ENCODE measurements at regions not wholly inside any gene's neighbourhood (a gene's known extent, or its start where the extent isn't known, plus 50 kb on each side); places are given as distances from the start of the nearest gene placed in this dataset.
A peak's percentile ranks its signal among the peaks of the same experiment; 100 is the strongest.

GRCh38 chrX:44082829-44083228 lies 109.6 kb upstream of the NDP start:
- Histone ChIP-seq H3K4me3 (ENCODE audit: insufficient read depth, low read depth, low read length) (no peak overlapping the region), H3K9ac (ENCODE audit: low read length) (no peak overlapping the region), H3K4me1 (ENCODE audit: insufficient read depth, low read length) (no peaks in the 10 kb centered on the region), H3K27me3 (ENCODE audit: insufficient read depth, low read length) (no peaks in the 10 kb centered on the region), H3K4me2 (ENCODE audit: low read length) (no peak overlapping the region), H3K36me3 (ENCODE audit: insufficient read depth, low read length) (no peaks in the 10 kb centered on the region), H3K79me2 (ENCODE audit: insufficient read depth, low read length) (no peaks in the 10 kb centered on the region), H3K9me3 (ENCODE audit: insufficient read depth, low read depth, low read length) (no peaks in the 10 kb centered on the region), H3K27ac (ENCODE audit: low read depth, low read length) (no peak overlapping the region), H2AFZ (ENCODE audit: low read depth, low read length) (no peak overlapping the region), H4K20me1 (ENCODE audit: insufficient read depth, low read length) (no peaks in the 10 kb centered on the region)
- H3K9me3 Mint-ChIP-seq (ENCODE audit: unreplicated experiment) = no peaks in the 10 kb centered on the region
- no peak for DNase-seq (ENCODE audit: low read depth)
- H3K4me1 Mint-ChIP-seq (ENCODE audit: low read depth, unreplicated experiment) = peaks cover 2% of the 10 kb centered on the region
- H3K36me3 Mint-ChIP-seq (ENCODE audit: low read depth, unreplicated experiment) = no peaks in the 10 kb centered on the region
- FAIRE-seq = peak; percentile 69
- H3K27me3 Mint-ChIP-seq (ENCODE audit: low read depth, unreplicated experiment) = no peaks in the 10 kb centered on the region
- no peak for TF ChIP-seq EZH2 (IDR thresholded peaks at IDR 0.05; ENCODE audit: insufficient read depth, low read length)
- TF ChIP-seq, protein P1, sequence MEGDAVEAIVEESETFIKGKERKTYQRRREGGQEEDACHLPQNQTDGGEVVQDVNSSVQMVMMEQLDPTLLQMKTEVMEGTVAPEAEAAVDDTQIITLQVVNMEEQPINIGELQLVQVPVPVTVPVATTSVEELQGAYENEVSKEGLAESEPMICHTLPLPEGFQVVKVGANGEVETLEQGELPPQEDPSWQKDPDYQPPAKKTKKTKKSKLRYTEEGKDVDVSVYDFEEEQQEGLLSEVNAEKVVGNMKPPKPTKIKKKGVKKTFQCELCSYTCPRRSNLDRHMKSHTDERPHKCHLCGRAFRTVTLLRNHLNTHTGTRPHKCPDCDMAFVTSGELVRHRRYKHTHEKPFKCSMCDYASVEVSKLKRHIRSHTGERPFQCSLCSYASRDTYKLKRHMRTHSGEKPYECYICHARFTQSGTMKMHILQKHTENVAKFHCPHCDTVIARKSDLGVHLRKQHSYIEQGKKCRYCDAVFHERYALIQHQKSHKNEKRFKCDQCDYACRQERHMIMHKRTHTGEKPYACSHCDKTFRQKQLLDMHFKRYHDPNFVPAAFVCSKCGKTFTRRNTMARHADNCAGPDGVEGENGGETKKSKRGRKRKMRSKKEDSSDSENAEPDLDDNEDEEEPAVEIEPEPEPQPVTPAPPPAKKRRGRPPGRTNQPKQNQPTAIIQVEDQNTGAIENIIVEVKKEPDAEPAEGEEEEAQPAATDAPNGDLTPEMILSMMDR (IDR thresholded peaks at IDR 0.05; ENCODE audit: insufficient read depth, low read depth, low read length) = no peak
- H3K27ac Mint-ChIP-seq (ENCODE audit: unreplicated experiment) = no peak overlapping the region
- no peak overlapping the region for H3K4me3 Mint-ChIP-seq (ENCODE audit: unreplicated experiment)

DNA sequence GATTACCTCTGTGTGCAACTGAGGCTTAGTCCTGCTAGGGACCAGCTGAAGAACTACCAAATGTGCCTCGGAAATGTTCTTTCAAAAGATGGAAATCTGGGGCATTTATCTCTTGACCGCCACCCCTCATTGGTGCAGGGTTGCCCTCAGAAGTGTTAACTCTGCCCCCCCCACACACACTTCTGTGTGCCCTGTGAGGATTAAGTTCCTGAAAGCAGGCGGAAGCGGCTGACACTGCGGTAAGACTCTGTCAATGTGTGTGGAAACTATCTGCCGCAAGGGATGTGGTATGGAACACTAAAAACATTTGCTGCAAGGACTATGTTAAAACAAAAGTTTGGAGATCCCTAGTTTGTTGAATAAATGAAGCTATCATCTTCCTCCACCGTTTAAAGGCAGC lies 106.9 kb upstream of the NDP start:
- no peak overlapping the region for H3K27ac ChIP-seq (ENCODE audit: low read depth, low read length)
- H3K4me3 Mint-ChIP-seq (ENCODE audit: unreplicated experiment) = no peak overlapping the region
- TF ChIP-seq, protein P1 (IDR thresholded peaks at IDR 0.05; ENCODE audit: insufficient read depth, low read depth, low read length) = no peak
- TF ChIP-seq EZH2 (IDR thresholded peaks at IDR 0.05; ENCODE audit: insufficient read depth, low read length) = no peak

DNA sequence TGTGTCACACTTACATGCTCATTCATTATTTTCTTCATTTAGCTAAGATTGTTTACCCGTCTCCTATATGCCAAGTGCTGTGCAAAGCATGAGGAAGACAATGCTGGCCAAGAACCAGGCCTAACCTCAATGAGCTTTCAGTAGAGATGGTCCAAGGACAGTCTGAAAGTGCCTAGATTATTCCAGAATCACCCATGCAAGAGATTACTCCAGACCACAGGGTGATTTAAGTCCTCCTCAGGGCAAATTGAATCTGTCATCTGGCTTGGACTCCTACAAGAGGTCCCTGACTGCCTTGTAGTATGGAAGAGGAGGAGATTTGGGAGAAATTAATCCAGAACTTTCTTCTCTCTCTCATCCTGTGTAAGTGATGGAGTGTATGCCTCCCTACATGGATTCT lies 99.4 kb upstream of the NDP start:
- Mint-ChIP-seq H3K9me3 (ENCODE audit: unreplicated experiment) (no peaks in the 10 kb centered on the region), H3K4me3 (ENCODE audit: unreplicated experiment) (no peak overlapping the region), H3K36me3 (ENCODE audit: low read depth, unreplicated experiment) (no peaks in the 10 kb centered on the region), H3K4me1 (ENCODE audit: low read depth, unreplicated experiment) (peaks cover 6% of the 10 kb centered on the region), H3K27ac (ENCODE audit: unreplicated experiment) (peak overlapping the region; percentile 91), H3K27me3 (ENCODE audit: low read depth, unreplicated experiment) (no peaks in the 10 kb centered on the region)
- no peak overlapping the region for H3K4me3 ChIP-seq (ENCODE audit: insufficient read depth, low read depth, low read length)
- H3K4me1 ChIP-seq (ENCODE audit: insufficient read depth, low read length) = peaks cover 10% of the 10 kb centered on the region
- DNase-seq (ENCODE audit: low read depth) (no peak), FAIRE-seq (no peak)
- H3K4me2 ChIP-seq (ENCODE audit: low read length) = peak overlapping the region; percentile 41
- H3K79me2 ChIP-seq (ENCODE audit: insufficient read depth, low read length) = no peaks in the 10 kb centered on the region
- H3K27ac ChIP-seq (ENCODE audit: low read depth, low read length) = peak overlapping the region; percentile 41
- no peaks in the 10 kb centered on the region for H4K20me1 ChIP-seq (ENCODE audit: insufficient read depth, low read length)
- TF ChIP-seq EZH2 (IDR thresholded peaks at IDR 0.05; ENCODE audit: insufficient read depth, low read length) = no peak
- TF ChIP-seq, protein P1 (IDR thresholded peaks at IDR 0.05; ENCODE audit: insufficient read depth, low read depth, low read length) = no peak
- no peak overlapping the region for H3K9ac ChIP-seq (ENCODE audit: low read length)
- no peak overlapping the region for H2AFZ ChIP-seq (ENCODE audit: low read depth, low read length)
- H3K27me3 ChIP-seq (ENCODE audit: insufficient read depth, low read length) = no peaks in the 10 kb centered on the region
- H3K36me3 ChIP-seq (ENCODE audit: insufficient read depth, low read length) = no peaks in the 10 kb centered on the region
- H3K9me3 ChIP-seq (ENCODE audit: insufficient read depth, low read depth, low read length) = no peaks in the 10 kb centered on the region

More for the DNA sequence above, 106.9 kb upstream of the NDP start:
- H3K4me1 Mint-ChIP-seq (ENCODE audit: low read depth, unreplicated experiment) = no peaks in the 10 kb centered on the region
- H3K4me1 ChIP-seq (ENCODE audit: insufficient read depth, low read length) = no peaks in the 10 kb centered on the region
- DNase-seq (ENCODE audit: low read depth) (no peak), FAIRE-seq (peak; percentile 50)
- H3K27me3 ChIP-seq (ENCODE audit: insufficient read depth, low read length) = no peaks in the 10 kb centered on the region
- H3K9me3 ChIP-seq (ENCODE audit: insufficient read depth, low read depth, low read length) = no peaks in the 10 kb centered on the region
- H3K4me3 ChIP-seq (ENCODE audit: insufficient read depth, low read depth, low read length) = no peak overlapping the region
- H3K9ac ChIP-seq (ENCODE audit: low read length) = no peak overlapping the region
- no peaks in the 10 kb centered on the region for H3K9me3 Mint-ChIP-seq (ENCODE audit: unreplicated experiment)
- H4K20me1 ChIP-seq (ENCODE audit: insufficient read depth, low read length) = no peaks in the 10 kb centered on the region
- no peak overlapping the region for H2AFZ ChIP-seq (ENCODE audit: low read depth, low read length)
- no peaks in the 10 kb centered on the region for H3K27me3 Mint-ChIP-seq (ENCODE audit: low read depth, unreplicated experiment)
- H3K79me2 ChIP-seq (ENCODE audit: insufficient read depth, low read length) = no peaks in the 10 kb centered on the region
- H3K36me3 Mint-ChIP-seq (ENCODE audit: low read depth, unreplicated experiment) = no peaks in the 10 kb centered on the region
- no peak overlapping the region for H3K27ac Mint-ChIP-seq (ENCODE audit: unreplicated experiment)
- H3K4me2 ChIP-seq (ENCODE audit: low read length) = no peak overlapping the region
- no peaks in the 10 kb centered on the region for H3K36me3 ChIP-seq (ENCODE audit: insufficient read depth, low read length)

Data from astrocyte (in vitro differentiated cells and primary cell).